Astrocyte of the hippocampus (primary cell): ENCODE measurements at regions not wholly inside any gene's neighbourhood (a gene's known extent, or its start where the extent isn't known, plus 50 kb on each side); places are given as distances from the start of the nearest gene placed in this dataset.

Experiments
- DNase-seq: peaks from one replicate; pipeline ENCODE4 v3.0.0; 2011; ENCODE audit warnings: low read depth, low spot score

DNA sequence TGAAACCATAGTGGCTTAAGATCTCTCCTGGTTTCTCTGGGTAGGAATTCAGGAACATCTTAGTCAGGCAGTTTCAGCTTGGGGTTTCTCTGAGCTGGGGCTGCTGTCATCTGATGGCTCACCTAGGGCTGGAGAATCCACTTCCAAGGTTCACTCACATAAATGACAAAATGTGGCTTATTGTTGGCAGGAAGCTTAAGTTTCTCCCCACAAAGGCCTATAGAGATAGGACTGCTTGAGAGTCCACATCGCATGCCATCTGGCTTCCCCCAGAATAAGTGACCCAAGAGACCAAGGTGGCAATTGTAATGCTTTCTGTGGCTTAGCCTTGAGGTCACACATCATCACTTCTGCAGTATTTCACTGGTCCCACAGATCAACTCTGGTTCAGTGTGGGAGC is 131.4 kb downstream of the EDN1 start:
- no peak for DNase-seq

DNA sequence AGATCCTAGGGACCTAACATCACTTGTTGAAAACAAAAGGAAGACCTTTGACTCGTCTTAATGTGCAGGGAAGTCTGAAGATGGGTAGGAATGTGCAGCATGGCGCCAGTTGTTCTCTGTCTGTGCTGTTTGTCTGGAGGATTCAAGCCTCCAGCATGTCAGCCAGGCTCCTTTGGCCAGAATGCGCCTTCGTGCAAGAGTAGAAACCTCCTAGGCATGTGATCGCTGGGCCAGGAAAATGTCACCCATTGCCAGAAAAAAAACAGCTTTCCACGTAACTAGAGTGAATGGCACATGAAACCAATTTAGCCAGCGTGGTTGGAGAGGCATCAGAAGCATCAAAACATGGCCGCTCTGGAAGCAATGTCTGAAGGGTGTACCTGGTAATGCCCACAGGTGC is 132.7 kb downstream of the EDN1 start:
- DNase-seq = peak; percentile 63

DNA sequence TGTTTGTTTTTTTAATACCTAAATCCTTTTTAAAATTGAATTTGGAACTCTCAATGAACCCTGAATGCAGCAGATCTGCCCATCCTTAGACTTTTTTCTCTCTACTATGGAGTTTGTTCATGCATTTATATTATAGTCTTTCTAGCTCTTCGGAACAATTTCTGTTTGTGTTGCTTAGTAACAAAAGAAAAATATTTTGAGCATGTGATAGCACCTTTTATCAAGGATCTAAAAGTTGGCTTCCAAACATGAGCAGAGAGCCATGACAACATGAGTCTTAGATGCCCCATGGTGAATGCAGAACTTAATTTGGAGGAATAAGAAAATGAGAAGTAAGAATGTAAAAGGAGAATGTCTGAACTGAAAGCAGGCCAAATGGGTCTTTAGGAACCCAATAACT is 133.7 kb downstream of the EDN1 start:
- DNase-seq = peak; percentile 61

- DNase-seq = peak; percentile 36
These were observed 136.0 kb downstream of the EDN1 start for GRCh38 chr6:12426121-12426520.

DNA sequence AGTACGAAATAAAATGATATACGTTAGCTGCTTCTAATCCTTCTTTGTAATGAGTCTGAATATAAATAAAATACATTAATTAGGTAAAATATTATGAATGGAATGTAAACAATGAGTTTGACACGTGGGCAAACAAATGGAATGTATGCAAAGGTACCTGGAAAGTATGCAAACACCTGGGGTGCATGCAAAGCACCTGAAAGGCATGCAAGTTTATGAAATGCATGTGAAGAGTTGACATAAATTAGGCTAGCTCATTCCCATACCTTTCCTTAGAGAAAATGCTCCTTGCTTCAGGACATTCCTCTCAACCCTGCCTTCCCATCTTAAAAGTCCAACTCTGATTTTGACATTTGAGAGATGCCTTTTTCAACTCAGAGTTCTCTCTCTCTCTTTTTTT is 140.9 kb downstream of the EDN1 start:
- no peak for DNase-seq

GRCh38 chr6:12436224-12436623 is 146.1 kb downstream of the EDN1 start:
- no peak for DNase-seq

- DNase-seq = no peak
These were observed 146.5 kb downstream of the EDN1 start for GRCh38 chr6:12436683-12437082.

GRCh38 chr6:12439296-12439695 is 149.1 kb downstream of the EDN1 start:
- DNase-seq = no peak

- DNase-seq = no peak
These were observed 150.8 kb downstream of the EDN1 start for GRCh38 chr6:12440981-12441380.

- no peak for DNase-seq
These were observed 152.3 kb downstream of the EDN1 start for GRCh38 chr6:12442455-12442854.

DNA sequence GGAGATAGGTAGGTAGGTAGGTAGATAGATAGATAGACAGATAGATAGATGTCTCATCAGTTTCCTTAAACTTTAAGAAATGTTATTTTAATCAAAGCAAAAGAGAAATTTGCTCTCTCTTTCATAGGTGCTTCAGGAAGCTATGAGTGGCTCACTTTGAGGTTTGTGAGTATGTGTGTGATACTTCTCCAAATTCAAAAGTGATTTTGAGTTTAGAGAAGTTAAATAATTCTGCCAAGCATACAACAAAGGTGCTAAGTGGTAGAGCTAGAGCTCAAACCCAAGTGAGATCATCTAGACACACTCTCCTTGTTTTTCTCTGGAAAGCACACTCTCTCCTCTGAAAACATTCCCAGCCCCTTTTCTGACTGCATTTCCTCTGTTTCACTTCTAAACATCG is 156.2 kb downstream of the EDN1 start:
- no peak for DNase-seq

DNA sequence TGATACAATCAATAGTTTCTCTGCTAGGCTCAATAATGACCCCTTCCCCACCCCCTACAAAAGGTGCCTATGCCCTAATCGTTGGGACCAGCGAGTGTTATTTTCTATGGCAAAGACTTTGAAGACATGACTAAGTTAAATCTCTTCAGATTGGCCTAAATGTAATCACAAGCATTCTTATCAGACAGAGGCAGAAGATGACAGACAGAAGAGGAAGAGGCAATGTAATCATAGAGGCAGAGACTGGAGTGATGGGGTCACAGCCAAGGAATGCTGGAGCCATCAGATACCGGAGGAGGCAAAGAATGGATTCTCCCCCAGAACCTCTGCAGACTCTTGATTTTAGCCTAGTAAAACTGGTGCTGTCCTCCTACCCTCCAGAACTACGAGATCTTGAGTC is 159.3 kb downstream of the EDN1 start:
- no peak for DNase-seq

DNA sequence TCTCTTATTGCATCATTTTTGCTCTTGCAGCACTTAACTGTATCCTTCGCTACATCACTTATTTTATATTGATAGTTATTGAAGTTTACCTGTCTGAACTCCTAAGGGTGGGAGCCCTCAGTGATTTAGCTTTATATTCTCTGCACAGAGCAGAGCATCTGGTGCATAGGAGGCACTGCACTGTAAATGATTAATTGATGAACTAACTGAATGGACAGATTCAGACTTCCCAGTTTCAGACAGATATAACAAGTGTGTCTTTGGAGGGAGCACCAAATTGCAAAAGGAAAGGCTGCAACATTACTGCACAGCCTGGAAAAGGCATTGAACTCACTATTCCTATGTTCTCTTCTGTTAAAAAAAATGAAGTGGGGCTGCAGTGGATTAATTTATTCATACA is 160.3 kb downstream of the EDN1 start:
- DNase-seq = no peak

- DNase-seq = no peak
These were observed 166.2 kb downstream of the EDN1 start for GRCh38 chr6:12456343-12456742.

DNA sequence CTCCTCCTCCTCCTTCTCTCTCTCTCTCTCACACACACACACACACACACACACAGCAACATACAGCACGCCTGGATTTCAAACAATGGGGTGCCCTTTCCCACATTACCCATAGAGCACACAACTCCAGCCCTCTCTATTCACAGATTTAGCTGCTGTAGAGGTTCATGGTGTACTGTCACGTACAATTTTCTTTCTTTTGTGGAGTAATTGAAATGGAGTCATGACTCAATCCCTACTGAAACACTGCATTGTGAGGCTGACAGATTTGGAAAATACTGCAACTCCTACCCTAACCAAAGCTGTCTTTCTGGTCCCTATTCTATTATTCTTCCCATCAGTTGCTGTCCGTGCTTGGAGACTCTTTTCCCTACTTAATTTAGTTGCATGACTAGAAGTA is 166.9 kb downstream of the EDN1 start:
- DNase-seq = peak; percentile 33

GRCh38 chr6:12458558-12458957 is 168.4 kb downstream of the EDN1 start:
- no peak for DNase-seq

GRCh38 chr6:12459945-12460661 is 169.9 kb downstream of the EDN1 start:
- DNase-seq = no peak

GRCh38 chr6:12467706-12468670 is 177.8 kb downstream of the EDN1 start:
- DNase-seq = peak; percentile 60

DNA sequence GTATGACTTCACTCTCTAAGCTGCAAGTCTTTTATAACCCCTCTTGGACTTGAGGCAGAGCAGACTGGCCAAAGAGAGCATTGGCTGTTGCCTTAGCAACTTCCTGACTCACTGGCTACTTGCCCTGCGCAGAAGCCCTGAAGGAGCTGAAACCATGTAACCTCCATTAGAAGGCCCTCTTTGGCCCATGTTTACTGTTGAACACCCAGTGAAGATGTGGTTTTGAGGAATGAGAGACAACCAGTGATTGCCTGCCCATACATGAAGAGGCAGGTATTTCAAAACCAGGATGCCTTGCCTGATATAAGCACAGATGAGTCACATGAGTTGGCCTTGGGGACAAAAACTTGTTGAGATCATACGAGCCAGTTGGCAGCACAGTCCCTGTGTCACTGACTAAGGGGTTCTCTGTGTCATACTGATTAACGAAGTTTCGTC is 182.5 kb downstream of the EDN1 start:
- peak; percentile 86 for DNase-seq

GRCh38 chr6:12473494-12473893 is 183.3 kb downstream of the EDN1 start:
- no peak for DNase-seq

DNA sequence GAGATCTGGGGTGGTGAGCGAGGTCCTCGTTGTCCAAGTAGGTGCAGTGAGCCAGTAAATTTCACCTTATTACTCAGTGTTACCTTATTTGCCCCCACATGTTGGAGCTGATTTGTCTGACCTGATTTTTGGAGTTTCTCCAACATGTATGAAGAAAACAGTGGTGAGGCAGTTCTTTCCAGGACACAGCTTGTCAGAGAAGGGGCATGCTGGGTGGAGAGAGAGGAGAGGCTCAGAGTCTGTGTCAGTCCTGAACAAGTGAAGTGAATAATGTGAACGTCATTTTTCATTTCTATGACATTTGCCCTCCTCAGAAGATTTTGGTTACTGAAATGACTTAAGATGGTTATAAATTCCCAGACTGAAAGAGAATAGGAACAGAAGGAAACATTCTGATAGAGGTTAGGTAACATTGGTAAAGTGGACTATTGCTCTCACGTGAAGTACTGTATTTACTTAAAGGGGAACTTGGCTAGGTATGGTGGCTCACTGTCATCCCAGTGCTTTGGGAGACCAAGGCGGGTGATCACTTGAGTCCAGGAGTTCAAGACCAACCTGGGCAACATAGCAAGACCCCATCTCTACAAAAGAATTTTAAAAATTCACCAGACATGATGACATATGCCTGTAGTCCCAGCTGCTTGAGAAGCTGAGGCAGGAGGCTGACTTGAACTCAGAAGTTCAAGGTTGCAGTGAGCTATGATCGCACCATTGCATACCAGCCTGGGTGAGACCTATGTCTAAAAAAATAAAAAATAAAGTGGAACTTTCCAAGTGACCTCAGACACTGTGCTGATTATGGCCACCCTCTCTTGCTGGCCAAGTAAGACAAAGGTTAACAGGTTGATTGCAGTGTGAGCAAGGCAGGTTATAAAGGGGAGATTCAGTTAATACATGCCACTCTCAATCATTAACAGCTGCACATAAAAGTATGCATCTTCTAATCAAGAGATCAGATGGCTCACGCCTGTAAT is 184.3 kb downstream of the EDN1 start:
- DNase-seq = no peak

DNA sequence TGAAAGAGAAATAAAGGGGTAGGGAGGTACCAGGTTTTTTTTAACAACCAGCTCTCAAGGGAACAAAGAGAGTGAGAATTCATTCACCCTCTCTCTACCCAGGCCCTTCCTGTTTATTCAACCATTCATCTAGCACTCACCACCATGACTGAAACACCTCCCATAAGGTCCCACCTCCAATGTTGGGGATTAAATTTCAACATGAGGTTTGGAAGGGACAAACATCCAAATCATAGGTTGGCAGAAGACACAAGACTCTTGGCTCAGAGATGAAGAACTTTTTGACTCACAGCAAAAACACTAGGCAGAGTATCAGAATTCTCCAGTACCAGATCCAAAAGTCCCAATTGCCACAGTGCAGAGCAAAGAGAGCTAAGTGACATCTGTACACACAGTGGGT is 186.3 kb downstream of the EDN1 start:
- DNase-seq = no peak
